ENCODE measurements at regions not wholly inside any gene's neighbourhood (a gene's known extent, or its start where the extent isn't known, plus 50 kb on each side); places are given as distances from the start of the nearest gene placed in this dataset.

DNA sequence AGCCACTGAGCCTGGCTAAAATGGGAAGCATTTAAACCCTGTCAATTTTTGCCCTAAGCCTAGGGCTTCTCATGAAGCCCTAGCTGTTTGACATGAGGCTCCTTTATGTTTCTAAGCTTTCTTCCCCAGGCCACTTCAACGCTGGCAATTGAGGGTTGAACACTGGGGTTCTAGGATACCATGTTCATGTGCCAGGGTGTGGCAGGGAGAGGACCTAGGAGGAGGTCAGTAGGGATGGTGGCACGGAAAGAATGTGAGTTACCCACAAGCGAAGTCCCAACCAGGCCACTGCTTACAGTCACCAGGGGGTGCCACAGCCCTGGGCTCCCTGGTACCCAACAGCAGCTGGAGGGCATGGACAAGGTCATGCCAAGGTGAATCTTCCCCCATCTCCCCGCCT is 90.8 kb upstream of the AJAP1 start:
- no peak for DNase-seq

DNA sequence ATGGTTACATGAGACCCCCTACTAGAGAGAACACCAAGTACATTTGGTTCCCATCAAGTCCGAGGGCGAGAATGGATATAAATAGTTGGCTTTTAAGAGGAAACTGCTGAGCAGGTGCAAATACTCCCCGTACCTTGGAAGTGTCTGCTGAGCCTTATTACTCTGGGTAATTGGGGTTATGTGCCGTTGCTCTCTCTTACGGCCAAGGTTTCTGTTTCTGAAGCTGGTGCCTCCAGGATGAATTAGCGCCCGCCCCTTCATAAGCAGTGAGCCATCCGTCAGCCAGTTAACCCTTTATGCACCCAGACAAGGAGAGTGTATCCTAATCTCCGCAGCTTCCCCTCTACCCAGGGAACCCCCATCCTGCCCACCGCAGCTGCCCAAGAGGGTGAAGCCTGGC is 90.4 kb upstream of the AJAP1 start:
- no peak for DNase-seq

DNA sequence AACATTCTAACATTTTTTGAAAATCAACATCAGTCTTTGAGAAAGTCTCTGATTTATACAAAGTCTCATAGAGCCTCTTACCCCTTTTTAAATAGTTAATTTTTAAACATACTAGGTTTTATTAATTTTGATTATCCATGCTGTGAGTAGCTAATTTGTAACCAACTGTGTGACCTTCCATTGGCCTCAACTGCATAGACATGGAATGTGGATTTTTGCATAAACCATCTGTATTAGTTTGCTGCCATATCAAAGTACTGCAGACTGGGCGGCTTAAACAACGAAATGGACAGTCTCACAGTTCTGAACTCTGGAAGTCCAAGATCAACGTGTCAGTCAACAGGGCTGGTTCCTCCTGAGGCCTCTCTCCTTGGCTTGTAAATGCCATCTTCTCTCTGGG is 89.2 kb upstream of the AJAP1 start:
- DNase-seq = no peak

DNA sequence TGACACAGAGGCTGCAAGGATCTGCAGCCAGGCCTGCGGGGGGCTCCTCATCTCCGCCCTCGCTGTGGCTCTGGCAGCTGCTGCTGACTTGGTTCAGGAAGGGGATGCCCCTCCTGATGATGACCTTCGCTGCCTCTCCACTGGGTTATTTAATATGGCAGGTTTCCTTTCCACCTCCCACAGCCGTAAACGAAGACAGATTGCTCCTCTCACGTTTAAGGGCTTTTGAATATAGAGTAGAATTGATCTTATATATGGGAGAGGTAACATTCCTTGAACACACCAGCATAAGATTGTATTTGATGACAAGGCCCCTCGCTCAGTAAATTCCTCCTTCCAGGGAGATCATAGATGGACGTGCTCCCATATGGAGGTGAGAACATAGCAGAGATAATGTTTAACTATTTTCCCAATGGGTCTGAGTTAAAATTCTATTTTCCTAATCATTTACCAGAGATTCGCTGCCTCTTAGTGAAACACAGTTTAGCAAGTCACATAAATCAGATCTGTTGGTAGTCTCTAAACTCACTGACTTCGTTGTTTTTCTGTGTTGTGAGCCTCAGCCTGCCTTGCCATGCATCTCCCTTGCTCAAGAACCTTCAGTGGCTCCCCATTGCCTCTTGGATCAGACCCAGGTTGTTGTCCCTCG is 88.5 kb upstream of the AJAP1 start:
- DNase-seq = no peak

DNA sequence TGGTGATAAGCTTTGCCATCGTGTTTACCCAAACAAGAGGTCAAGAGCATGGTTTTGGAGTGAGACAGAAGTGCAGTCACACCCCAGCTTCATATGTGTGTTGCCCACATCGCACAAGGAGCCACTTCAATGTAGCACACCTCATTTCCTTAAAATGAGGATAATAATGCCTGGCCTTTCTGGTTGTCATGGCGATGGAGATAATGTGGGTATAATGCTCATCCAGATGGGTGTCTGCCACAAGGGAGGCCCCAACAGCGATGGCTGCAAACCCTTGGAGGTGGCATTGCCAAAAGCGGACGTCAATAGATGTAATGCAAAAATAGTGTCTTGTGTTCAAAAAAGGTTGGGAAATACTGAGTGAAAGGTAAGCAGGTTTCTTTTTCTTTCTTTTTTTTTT is 83.1 kb upstream of the AJAP1 start:
- DNase-seq = no peak

DNA sequence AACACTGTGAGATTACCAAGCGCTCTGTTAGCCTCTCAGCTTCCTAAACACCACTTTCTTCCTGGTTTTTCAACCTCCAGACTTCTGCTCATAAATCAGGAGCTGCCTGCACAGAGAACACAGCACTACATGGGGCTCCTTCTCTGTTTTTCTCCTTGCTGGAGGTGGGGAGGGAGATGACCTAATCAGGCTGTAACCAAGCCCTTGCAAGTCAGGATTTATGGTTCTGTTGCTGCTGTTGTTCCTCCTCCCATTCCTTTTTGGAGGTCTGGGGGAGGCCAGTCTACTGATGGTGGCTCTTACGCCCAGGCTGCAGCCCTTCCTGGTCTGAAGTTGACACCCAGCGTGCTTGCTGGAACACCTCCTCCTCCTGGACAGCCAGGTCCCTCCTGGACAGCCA is 80.9 kb upstream of the AJAP1 start:
- DNase-seq = no peak

DNA sequence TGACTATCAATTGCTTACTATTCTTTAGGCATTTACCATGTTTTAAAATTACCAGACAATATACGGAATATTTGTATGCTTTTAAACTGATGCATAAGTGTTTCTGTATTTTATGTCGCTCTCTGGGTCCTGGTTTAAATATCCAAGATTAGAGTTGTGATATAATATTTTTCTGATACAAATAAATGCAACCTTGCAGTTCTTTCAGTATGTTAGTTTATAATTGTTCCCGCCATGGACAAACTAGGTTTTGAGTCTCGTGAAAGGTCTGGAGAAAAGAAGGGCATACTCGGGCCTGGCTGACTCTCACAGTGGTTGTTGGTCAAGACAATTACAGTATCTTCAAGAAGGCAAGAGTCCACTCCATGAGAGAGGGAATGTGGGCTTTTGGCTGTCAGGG is 72.6 kb upstream of the AJAP1 start:
- DNase-seq = no peak

DNA sequence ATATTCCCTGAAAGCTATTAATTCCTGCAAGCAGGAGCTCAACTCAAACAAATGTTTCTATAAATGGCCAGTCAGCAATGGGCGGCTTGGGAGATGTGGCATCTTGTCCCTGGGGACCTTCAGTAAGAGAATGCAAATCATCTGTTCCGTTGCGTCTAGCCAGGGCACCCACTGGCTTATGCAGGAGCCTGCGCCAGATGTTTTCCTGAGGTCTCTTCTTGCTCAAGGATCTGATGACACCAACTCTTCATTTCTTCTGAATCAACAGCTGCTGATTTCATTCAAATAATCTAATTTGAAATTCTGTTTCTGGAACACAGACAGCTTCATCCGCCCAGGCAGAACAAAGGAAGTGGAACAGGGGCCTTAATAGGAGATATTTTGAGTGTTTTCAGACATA is 70.0 kb upstream of the AJAP1 start:
- DNase-seq = no peak

DNA sequence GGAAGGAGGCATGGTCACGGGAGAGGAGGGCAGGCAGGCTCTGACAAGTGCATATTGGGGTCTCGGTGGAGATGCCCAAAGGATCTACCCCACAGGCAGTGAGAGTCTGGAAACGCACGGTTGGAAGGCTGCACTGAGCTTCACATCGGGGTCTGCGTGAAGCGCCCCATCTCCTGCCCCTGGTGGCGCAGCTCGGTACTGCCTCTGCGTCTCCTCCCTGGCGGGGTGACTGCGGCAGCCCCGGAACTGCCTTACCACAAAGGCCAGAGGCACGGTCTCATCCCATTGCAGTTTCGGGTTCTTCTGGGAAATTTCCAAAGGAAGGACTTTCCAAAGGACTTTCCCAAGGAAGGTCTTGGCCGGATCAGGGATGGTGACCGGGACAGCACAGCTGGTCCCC is 69.2 kb upstream of the AJAP1 start:
- no peak for DNase-seq

DNA sequence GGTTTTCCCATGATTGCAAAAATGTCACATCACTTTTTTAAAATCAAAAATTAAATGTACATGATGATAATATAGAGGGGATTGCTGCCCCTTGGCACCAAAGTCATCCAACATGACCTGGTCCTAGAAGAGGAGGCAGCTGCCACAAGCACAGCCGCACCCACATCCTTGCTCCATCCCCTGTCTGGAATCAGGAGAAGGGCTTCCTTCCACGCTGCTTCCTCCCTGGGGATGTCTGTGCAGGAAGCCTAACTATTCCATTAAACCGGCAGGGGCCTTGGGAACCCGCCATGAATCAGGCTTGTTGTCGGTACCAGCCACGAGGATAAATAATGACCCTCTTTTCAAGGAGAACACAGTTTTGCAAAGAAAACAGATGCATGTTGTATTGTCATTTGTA is 68.7 kb upstream of the AJAP1 start:
- DNase-seq = no peak

DNA sequence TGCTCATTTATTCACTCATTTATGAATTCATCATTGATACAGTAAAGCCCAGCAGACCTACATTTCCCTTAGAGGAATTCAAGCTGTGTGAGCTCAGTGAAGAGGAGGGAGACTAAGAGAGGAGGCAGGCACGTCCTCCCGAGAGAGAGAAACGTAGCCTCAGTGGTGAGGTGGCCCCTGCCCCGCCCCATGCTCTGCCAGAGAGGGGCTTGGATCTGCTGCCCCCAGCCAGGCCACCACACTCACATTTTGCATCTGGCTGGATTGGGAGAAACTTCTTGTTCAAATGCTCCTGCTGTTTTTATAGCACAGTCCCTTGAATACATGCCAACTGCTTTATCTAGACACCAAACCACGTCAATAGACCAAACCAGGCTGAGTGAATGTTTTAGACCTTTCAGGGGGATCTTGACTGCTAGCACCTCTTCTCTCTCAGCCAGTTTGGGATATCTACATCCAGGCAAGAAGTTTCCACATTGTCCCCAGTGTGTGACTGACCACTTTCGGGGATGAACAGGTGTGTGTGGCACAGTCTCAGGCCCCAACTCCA is 67.7 kb upstream of the AJAP1 start:
- DNase-seq = no peak

DNA sequence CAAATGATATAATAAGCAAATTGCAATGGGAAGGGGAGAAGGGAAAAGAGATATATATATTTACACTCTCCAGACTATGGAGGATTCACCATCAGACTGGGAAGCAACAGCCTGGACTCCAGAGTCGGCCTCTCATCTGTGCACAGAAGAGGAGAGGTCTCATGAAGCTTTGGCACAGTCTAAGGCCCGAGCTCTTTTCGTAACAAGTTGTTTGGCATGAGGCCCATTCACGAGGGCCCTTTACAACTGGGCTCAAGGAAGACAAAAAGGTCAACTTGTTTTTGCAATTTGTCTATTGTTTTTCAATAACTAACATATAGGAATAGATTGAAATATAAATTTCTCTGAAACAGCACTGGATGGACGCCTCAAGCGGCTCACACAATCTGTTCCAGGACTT is 66.7 kb upstream of the AJAP1 start:
- peak; percentile 22 for DNase-seq

DNA sequence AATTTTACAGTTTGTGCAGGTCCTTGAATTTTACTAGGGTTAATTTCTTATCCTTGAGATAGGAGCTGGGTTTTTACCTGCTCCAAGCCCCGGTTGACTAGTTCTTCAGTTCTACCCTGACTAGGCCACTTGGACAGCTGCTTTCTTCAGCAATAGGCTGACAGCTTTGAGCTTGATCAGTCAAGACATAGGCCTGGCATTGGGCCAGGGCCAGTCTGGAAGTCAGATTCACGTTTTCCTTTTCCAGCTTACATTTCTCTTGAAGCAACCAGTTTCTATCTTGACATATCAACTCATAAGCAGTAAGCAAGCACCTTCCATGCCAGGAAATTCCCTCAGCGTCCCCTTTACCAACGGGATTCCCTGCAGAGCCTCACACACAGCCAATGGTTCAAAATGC is 63.7 kb upstream of the AJAP1 start:
- no peak for DNase-seq

DNA sequence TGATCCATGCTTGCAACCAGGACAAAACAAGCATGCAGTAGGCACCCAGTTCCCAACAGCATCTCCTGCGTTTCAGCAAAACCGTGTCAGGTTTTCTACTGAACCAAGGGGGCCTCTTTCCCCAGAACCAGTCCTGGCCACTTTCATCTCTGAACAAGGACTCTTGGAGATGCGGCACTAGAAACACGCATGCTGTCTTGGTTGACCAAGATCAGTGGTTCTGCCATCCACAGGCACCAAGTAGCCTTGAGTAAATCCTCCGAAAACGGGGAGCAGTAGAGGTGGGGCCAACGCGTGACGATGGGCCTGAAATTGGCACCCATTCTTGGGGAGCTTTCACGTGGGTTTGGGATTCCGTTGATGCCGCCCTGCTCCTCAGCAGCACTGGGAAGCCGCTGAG is 62.5 kb upstream of the AJAP1 start:
- DNase-seq = no peak

DNA sequence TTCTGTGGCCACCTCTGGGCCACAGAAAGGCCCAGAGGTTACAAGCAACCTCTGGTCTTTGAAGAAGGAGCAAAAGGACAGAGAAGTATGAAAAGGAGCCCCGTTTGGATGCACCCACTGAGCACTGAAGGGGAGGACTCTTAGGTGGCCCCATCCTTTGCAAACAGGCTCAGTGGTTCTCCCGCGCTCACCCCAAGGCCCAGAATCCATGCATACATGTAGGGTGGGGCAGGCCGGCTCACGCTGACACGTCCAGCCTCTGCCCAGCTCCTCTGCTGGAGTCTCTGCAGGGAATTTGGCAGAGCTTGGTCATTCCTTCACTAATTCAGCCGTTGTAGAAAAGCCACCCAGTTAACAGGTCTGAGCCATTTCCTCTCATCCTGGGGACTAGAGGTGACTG is 61.3 kb upstream of the AJAP1 start:
- DNase-seq = no peak

DNA sequence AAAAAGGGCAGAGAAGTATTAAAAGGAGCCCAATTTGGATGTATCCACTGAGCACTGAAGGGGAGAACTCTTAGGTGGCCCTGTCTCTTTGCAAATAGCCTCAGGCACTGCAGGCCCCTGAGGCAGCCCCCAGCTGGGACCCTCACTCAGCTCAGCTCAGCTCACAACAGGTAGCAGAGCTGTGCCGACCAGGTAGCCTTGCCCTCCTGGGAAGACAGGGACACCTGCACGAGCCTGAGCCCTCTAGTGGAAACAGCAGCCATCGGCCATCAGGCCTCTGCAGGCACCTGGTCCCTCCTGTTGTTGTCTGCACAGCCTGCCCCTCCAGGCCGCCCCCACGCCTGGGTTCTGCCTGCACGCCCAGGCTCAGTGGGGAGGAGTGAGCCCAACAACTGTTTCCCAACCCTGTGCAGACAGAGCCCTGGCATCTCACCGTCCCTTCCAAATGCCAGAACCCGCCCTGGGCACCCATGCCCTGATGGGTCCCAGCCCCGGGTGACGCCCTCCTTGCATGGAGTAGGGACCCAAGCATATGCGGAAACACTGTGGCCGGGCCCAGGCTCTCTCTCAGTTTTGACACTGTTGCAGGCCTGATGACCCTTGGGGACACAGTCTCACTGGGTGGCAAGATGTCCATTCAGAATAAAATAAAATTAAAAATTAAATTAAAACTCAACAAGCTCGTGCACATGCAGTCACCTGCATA is 60.0 kb upstream of the AJAP1 start:
- DNase-seq = peak; percentile 16

DNA sequence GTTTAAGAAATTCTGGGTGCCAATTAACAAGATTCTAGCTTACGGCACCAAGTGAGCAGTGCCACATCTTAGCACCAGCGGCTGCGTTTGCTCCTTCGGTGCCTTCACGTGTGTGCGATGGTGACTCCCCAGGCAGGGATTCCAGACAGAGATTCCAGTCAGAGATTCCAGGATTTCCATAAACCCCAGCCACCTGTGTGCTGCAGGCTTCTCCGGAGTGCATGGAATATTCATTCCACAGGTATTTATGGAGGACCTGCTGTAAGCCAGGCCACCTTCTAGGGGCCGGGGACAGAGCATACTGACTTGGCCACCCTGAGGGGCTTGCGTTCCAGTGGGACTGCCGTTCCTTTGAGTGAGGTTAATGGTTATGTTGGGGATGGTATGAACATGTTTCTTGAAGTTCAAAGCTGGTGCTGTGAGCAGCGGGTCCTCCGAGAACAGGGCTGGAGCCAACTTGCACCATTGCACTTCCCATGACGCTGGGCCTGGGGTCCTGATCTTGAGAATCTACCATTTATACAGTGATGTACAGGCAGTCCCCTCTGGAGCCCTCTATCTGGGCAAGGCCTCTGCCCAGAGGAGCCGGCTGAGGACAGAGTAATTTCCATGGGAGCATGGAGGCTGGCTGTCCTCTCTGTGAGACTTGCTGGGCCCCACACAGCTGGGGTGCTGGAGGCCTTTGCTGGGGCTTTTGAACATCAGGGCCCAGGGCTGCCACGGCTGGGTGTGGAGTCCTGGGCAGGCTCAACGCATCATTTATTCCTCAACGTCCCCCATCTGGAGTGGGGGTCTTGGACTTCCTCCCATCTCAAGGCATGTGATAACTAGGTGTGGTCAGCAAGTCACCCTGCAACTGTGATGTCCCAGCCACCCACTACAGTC is 58.8 kb upstream of the AJAP1 start:
- no peak for DNase-seq

DNA sequence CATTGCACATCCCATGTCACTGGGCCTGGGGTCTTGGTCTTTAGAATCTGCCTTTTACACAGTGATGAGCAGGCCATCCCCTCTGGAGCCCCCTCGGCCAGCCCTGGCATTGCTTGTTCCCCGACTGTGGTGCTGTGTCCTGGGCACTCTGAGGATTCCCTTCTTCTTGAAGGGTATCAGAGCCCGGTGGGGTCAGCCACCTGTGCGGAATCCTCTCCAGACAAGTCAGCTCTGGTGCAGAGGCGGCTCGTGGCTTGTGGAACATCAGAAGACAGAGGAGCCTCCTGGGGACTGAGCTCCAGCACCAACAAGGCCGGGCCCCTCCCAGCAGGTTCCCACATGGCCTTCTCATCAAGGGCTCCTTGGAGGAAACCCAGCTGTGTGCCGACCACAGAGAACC is 57.9 kb upstream of the AJAP1 start:
- DNase-seq = no peak

DNA sequence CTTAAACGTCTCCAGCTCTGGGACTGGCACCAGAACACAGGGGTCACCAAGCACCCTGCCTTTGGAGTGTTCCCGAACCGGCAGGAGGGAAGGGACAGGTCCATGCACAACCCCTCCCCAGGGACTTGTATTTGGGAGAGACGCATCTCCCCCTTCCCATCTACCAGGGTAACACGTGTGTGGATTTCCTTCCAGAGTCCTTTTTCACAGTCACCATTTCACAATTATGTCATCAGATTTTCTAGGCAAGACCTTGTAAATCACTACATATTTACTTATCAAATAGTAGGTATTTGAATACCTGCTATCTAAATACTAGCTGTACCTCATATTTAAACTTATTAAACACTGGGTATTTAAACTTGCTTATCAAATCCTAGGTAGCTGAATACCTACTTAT is 57.4 kb upstream of the AJAP1 start:
- no peak for DNase-seq

DNA sequence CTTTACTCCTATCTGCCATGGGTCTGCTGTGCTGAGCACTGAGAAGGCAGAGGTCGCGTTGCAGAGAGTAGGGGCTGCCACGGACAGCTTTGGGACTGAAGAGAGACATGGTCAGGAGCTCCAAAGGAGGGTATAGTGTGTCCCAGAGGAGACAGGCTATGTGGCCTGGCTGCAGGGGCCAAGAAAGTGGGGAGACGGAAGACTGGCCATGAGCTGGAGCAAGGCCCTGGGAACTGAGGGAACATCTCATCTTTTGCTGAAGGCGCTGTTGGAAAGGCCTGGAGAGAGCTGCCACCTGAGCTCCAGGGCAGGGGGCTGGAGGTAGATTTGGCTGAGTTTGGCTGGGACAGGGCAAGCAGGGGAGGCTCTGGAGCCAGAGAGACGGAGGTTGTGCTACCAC is 55.8 kb upstream of the AJAP1 start:
- DNase-seq = no peak

DNA sequence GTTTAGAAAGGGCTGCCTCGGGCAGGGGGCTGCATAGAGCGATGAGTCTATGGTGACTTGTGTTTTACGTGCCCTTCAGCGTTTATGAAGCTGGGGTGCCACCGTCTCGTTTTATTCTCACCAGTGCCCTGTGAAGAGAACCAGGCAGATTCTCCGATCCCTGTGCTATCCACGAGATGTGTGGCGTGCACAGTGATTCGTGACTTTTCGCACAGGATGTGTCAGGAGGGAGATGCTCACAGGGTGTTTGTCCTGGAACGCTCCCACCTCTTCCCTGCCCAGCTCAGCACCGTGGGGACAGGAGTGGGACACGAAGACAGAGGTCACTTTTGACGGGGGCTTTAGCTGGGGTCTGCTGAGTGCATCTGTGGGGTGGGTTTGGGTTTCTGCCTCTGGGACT is 54.9 kb upstream of the AJAP1 start:
- no peak for DNase-seq

DNA sequence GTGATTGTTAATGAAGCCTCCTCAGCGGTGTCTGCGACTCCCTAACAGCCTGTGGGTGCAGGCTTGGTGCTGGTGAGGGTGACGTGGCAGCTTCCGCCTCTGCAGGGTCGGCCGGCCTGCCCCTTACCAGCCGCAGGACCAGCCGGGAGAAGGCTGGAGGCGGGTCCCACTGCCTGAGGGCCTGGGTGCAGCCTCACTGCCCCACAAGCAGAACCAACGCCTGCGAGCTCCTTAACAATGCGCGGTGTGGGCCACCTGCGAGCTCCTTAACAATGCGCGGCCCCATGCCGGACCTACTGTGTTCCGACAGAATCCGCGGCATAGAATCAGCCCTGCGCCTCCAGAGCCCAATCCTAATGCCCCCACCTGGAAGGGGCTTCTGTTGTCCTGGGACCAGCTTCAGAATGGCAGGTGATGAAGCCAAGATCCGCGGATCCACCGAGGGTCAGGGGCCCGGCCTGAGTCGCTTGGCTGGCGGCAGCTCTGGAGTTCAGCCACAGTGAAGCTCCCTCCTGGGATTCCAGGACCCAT is 54.4 kb upstream of the AJAP1 start:
- no peak for DNase-seq

DNA sequence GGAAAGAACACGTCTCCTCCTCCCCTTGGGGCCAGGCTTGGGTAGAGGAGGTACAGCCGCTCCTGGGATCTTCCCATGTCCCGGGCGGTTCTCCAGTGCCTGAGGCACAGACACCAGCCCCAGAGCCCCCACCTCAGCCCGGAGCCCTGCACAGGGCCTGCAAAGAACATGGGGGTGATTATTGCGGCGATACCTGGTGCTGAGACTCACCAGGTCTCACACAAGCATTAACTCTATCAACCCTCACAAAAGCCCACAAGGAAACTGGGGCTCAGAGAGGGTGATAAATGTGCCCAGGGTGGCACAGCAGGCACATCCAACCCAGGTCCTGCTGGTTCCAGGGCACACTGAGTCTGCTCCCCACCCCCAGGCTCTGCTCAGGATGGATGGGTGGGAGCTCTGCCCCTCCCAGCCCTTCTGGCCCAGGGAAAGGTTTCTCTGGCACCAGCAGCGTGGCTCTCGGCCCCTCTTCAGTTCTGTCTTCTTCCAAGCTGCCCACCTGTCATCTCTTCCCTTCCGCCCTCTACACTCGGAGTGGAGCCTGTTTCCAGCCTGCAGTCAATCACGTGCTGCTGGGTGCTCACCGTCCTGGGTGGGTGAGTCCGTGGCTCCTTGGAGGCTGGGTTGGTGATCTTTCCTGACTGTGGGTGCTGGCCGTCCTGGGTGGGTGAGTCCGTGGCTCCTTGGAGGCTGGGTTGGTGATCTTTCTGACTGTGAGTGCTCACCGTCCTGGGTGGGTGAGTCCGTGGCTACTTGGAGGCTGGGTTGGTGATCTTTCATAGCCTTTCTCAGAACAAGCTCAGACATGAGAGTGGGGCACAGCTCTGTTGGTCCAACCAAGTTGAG is 53.6 kb upstream of the AJAP1 start:
- DNase-seq = no peak

Measured in NCI-H510A treated with DMSO at 0.1 percent for 48 hours (cell line).